GM12872 (cell line): ENCODE measurements at regions not wholly inside any gene's neighbourhood (a gene's known extent, or its start where the extent isn't known, plus 50 kb on each side); places are given as distances from the start of the nearest gene placed in this dataset.

Source experiments
- CTCF ChIP-seq: IDR thresholded peaks from 3 replicates; pipeline ENCODE4 v1.5.1; 2011; ENCODE audit warnings: low read depth, mild to moderate bottlenecking, low read length, moderate library complexity; ENCODE audit not compliant: insufficient read depth

- TF ChIP-seq CTCF: no peak
Observed at GRCh38 chr16:85563034-85563433, 50.1 kb upstream of the GSE1 start.
